Activated T-cell treated with anti-CD3 and anti-CD28 coated beads for 4 hours (primary cell): ENCODE measurements at regions not wholly inside any gene's neighbourhood (a gene's known extent, or its start where the extent isn't known, plus 50 kb on each side); places are given as distances from the start of the nearest gene placed in this dataset.
"Not testable (repeated sequence)": the region's sequence is repeated elsewhere in the genome, so short reads cannot be mapped to it uniquely, and the experiment has no call there.

ENCODE experiments used
- DNase-seq: peaks from one replicate; pipeline ENCODE4 v3.0.0-alpha.2; 2020

DNA sequence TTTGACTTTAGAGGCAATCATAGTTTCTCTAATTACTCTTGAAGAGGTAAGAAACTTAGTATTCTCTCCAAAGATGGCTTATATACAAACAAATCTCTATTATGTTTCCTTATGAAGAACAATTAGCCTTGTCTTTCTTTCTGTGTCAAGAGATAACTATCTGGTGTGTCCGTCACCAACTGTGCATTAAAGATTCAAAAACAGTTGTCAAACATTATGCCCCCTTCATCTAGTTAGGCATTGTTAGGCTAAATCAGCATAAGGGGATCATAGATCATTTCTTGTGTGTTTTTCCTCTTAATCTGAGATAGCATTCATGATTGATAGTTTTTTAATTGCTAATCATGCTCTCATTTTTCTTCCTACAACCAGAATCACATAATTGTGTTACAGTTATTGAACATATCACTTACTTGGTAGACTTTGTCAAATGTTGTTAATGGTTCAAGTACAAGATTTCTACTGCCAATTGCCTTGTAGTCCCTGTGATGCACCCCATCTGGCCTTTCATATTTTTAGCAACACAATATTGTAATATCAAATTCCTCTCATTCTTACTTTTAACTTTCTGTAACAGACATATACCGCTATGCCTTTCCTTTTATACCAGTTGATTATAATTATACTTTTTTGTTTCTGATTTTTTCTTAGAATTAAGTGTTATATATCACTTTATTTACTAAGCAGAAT, 612.7 kb downstream of the SLITRK6 start:
- no peak for DNase-seq

- no peak for DNase-seq
These were observed 624.9 kb downstream of the SLITRK6 start for GRCh38 chr13:85174291-85174690.

- no peak for DNase-seq
These were observed 628.8 kb downstream of the SLITRK6 start for GRCh38 chr13:85170372-85170771.

GRCh38 chr13:85166891-85167290, 632.3 kb downstream of the SLITRK6 start:
- no peak for DNase-seq

DNA sequence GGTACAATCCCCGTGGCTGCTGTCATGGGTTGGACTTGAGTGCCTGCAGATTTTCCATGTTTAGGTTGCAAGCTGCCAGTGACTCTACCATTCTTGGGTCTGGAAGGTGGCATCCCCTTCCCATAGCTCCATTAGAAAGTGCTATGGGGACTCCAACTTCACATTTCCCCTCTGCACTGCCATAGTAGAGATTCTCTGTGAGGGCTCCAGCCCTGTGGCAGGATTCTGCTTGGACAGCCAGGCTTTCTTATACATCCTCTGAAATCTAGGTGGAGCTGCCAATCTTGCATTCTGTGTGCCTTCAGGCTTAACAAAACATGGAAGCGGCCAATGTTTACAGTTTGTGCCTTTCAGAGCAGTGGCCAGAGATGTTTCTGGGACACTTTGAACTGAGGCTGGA, 636.2 kb downstream of the SLITRK6 start:
- no peak for DNase-seq

DNA sequence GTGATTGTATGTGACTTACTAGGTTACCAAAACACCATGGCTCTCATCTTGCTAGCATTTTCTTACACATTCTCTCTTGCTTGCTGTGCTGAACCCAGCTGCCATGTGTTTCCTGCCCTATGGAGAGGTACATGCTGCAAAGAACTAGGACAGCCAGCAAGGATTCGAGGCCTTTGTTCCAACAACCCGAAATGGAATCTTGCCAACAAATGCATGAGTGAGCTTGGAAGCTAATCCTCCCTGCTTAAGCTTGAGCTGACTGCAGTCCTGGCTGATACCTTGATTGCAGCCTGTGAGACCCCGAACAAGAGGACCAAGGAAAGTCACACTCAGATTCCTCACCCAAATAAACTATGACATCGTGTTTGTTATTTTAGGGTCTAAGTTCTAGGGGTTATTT, 651.2 kb downstream of the SLITRK6 start:
- DNase-seq = no peak

- no peak for DNase-seq
These were observed 656.8 kb downstream of the SLITRK6 start for GRCh38 chr13:85142351-85142927.

- DNase-seq = no peak
These were observed 657.8 kb downstream of the SLITRK6 start for GRCh38 chr13:85141401-85141800.

DNA sequence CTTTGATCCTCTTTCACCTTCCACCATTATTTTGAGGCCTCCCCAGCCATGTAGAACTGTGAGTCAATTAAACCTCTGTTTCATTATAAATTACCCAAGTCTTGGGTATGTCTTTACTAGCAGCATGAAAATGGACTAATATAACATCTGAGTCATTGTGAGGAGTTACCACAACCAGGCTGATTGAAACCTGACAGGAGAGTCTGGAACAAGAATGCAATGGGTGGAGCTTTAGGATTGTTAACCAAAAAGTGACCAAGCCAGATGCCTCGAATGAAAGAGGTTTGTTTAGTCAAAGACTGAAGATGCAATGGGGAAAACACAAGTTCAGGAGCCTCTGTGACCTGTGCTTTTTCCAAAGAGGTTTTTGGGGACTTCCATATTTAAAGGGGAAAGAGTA, 659.0 kb downstream of the SLITRK6 start:
- no peak for DNase-seq

DNA sequence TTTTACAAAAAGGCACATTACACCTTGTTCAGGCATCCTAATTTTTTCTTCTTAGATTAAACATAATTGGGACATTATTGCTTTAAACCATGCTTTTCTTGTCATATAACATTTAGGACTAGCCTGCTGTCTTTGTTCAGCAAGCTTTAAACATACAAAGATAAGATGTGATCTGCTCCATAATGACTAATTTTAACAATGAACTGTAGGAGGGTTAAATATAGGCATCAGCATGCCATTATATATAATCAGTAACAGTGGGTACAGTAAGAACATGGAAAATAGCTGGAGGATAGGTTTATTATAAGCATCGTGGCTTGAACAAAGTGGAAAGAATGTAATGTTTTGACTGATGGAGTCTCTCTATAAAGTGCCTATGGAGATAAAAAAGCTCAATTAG, 661.7 kb downstream of the SLITRK6 start:
- no peak for DNase-seq

DNA sequence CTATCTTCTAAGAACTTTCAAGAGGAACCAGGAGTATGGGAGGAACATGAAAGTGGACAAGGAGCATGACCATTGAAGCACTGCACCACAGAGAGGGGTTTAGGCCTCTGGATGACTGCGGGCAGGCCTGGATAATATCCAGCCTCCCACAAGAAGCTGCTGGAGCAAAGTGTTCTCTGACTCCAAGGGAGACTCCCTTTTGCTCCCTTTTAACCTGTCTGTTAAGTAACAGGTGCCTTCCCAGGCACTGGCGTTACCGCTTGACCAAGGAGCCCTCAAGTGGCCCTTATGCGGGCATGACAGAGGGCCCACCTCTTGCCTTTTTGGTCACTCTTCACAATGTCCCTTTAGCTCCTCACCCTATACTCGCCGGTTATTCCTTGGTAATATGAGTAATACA, 666.2 kb downstream of the SLITRK6 start:
- no peak for DNase-seq

- DNase-seq = not testable (repeated sequence)
These were observed 675.7 kb downstream of the SLITRK6 start for GRCh38 chr13:85123501-85123900.

DNA sequence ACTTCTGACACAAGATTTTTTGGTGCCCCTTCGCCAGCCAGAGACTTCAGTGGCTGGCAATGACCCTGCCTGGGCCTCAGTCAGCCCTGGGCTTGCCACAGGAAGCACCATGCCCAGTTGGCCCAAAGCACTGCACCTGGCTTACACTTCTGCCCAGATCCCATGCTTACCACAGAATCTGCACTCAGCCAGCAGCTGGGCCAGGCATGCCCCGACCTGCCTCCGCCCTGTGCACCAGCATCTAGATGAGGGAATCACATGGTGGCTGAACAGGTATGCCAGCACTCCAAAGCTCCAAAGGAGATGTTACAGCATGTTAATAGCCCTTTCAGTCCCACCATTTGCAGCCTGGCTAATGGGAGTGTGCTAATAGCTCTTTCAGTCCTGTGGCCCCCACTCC, 690.9 kb downstream of the SLITRK6 start:
- DNase-seq = no peak

- DNase-seq = no peak
These were observed 700.0 kb downstream of the SLITRK6 start for GRCh38 chr13:85099245-85099644.

DNA sequence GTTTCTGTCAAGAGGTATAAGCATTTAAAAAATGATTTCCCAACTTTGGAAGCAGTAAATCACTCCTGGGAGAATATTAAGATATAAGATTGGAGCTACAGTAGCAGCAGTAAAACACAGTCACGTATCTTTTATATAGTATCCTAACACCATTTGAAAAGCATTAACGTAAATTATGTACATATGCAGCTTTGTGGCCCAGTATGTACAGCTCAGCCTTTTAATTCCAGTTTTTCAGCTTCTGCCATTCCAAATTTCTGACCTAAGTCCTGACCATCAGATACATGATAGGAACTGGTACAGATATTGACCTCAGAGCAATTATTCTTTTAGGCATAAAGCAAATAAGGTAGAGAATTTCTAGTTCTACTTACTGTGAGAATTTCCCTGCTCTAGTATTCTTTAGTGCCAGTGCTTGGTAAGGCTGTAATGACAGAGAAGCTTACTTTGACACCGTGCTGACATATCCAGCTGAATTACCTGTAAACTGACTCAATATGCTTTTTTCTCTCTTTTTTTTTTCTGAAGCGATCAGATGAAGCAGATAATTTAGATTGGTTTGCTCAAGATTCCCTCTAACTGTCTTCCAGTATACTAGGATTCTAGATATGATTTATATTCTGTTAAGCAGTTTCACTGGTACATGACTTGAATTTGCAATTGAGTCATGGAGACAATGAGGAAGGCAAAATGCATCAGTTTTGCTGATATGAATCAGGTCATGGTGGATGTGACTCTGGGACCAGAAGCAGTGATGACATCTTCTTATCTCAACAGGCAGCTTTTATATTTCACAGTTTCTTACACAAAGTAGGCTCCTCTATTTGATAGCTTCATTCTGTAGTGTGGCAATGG, 703.6 kb downstream of the SLITRK6 start:
- no peak for DNase-seq

GRCh38 chr13:85093808-85094207, 705.4 kb downstream of the SLITRK6 start:
- no peak for DNase-seq

- DNase-seq = no peak
These were observed 707.5 kb downstream of the SLITRK6 start for GRCh38 chr13:85091631-85092234.

- no peak for DNase-seq
These were observed 710.0 kb downstream of the SLITRK6 start for GRCh38 chr13:85089186-85089585.

GRCh38 chr13:85080691-85081090, 718.5 kb downstream of the SLITRK6 start:
- no peak for DNase-seq

GRCh38 chr13:85076343-85076742, 722.9 kb downstream of the SLITRK6 start:
- DNase-seq = no peak

- no peak for DNase-seq
These were observed 724.5 kb downstream of the SLITRK6 start for GRCh38 chr13:85074543-85075313.

GRCh38 chr13:85068231-85068630, 731.0 kb downstream of the SLITRK6 start:
- DNase-seq = no peak

DNA sequence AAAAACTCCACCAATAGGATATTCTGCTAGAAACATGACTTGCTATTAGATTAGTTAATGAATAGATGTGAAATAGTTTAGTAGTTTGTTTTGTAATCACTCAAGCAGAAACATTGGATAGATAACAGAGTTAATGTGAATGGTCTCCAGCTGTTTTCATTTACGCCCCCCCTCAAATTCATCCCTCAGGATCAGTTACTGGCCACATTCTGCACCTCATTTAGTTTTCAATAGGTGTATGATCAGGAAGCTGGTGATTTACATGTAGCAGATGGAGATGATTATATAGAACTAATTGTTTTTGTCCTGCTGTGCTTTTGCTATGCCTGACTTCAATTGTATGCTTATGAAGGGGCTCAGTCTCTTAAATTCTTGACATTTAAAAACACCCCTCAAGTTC, 759.0 kb downstream of the SLITRK6 start:
- DNase-seq = no peak
